GM13976 (cell line): ENCODE measurements at regions not wholly inside any gene's neighbourhood (a gene's known extent, or its start where the extent isn't known, plus 50 kb on each side); places are given as distances from the start of the nearest gene placed in this dataset.

ENCODE experiments used
- DNase-seq: peaks from one replicate; pipeline ENCODE4 v3.0.0; 2012; ENCODE audit warnings: low spot score
- CTCF ChIP-seq: IDR thresholded peaks from 2 replicates; pipeline ENCODE4 v1.5.1; 2012; ENCODE audit warnings: borderline replicate concordance, mild to moderate bottlenecking; ENCODE audit not compliant: insufficient read depth; ENCODE audit errors: extremely low read depth, missing control alignments, control extremely low read depth
- in situ Hi-C: fragments of 300-500 bp; cut with MboI; formaldehyde crosslinking; loops from one replicate; pipeline ENCODE4 v1.12.0; 2022; ENCODE audit warnings: low sequenced_read_pairs, mixed read lengths, inconsistent platforms; ENCODE audit not compliant: unreplicated experiment

DNA sequence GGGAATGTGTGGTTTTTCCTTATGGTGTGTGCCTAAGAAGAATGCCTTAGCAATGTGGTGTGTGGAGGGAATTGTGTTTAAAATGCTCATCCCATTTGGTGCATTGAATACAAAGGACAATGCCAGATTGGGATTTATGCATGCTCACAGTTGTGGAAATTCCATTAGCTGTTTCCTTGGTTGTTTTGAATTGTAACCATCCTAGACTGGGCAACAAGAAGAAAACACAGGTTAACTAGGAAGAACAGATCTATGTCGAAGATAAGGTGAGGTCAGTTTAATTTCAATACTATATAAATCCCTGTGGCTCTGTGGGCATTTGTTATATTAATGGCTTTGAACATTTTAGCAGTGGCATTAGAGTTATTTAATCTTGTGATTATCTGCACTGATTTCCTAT lies 266.8 kb downstream of the MAT2B start:
- TF ChIP-seq CTCF, result no peak
- in situ Hi-C loops, result no loop called here

GRCh38 chr5:163772644-163773043 lies 267.2 kb downstream of the MAT2B start:
- in situ Hi-C loops, result no loop called here
- no peak for TF ChIP-seq CTCF
- DNase-seq, result no peak

More for the DNA sequence above, 266.8 kb downstream of the MAT2B start:
- no peak for DNase-seq

DNA sequence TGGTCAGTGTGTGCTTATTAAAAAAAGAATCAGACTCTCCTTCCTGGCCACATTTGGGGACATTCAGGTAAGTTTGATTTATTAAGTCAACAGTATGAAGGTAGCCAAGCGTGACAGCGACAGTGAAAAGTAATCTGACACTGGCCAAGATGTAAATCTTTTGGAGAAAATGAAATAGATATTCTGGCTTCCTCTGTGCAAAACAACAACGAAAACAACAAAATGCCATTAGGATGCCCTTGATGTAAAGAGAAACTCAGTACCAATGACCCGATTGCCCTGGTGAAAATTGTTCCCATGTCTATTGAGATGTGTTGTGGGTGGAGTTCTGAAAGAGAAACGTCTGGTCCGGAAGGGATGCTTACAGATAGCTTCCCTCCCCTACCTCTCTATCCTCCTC lies 267.8 kb downstream of the MAT2B start:
- no peak for TF ChIP-seq CTCF
- no peak for DNase-seq
- in situ Hi-C loops, result no loop called here

GRCh38 chr5:163789870-163790269 lies 284.5 kb downstream of the MAT2B start:
- no peak for TF ChIP-seq CTCF
- DNase-seq, result no peak
- in situ Hi-C loops, result no loop called here

- DNase-seq, result no peak
- in situ Hi-C loops, result no loop called here
- no peak for TF ChIP-seq CTCF
Observed at GRCh38 chr5:163790497-163790896, 285.1 kb downstream of the MAT2B start.

GRCh38 chr5:163794993-163795392 lies 289.6 kb downstream of the MAT2B start:
- TF ChIP-seq CTCF, result no peak
- in situ Hi-C loops, result no loop called here
- no peak for DNase-seq

- DNase-seq, result no peak
- in situ Hi-C loops, result no loop called here
- TF ChIP-seq CTCF, result no peak
Observed at GRCh38 chr5:163807781-163808180, 302.4 kb downstream of the MAT2B start.
